RWPE2 (cell line): ENCODE measurements at regions not wholly inside any gene's neighbourhood (a gene's known extent, or its start where the extent isn't known, plus 50 kb on each side); places are given as distances from the start of the nearest gene placed in this dataset.

Experiments
- ATAC-seq: fragments of 200-7000 bp; cut with Tn5 transposase; 3 replicates; pipeline ENCODE4 v1.9.1; 2021; ENCODE audit warnings: low read depth
- DNase-seq: peaks from one replicate; pipeline ENCODE4 v3.0.0-alpha.2; 2020; ENCODE audit warnings: low spot score
- H3K27ac ChIP-seq: fragments of 450-650 bp; 2 replicates; pipeline ENCODE4 v1.5.1; 2017; ENCODE audit warnings: mild to moderate bottlenecking; ENCODE audit not compliant: poor library complexity, severe bottlenecking
- H3K27me3 ChIP-seq: fragments of 250-450 bp; sonication (Bioruptor Pico); 2 replicates; pipeline ENCODE4 v1.5.1; 2021; ENCODE audit warnings: mild to moderate bottlenecking, moderate library complexity; ENCODE audit not compliant: insufficient read depth, poor library complexity, severe bottlenecking
- H3K36me3 ChIP-seq: fragments of 250-450 bp; sonication (Bioruptor Pico); 2 replicates; pipeline ENCODE4 v1.5.1; 2020; ENCODE audit warnings: low read depth, mild to moderate bottlenecking, moderate library complexity
- H3K4me1 ChIP-seq: fragments of 250-450 bp; sonication (Bioruptor Pico); 2 replicates; pipeline ENCODE4 v1.5.1; 2021; ENCODE audit warnings: mild to moderate bottlenecking, moderate library complexity; ENCODE audit not compliant: insufficient read depth, poor library complexity, severe bottlenecking
- H3K4me3 ChIP-seq: fragments of 250-450 bp; sonication (Bioruptor Pico); 2 replicates; pipeline ENCODE4 v1.5.1; 2021; ENCODE audit warnings: mild to moderate bottlenecking, moderate library complexity; ENCODE audit not compliant: severe bottlenecking
- H3K9me3 ChIP-seq: fragments of 250-450 bp; sonication (Bioruptor Pico); 2 replicates; pipeline ENCODE4 v1.5.1; 2021; ENCODE audit warnings: mild to moderate bottlenecking, moderate library complexity; ENCODE audit not compliant: severe bottlenecking
- TF ChIP-seq, protein P1 (sequence below): fragments of 450-650 bp; IDR thresholded peaks from one replicate; pipeline ENCODE4 v1.5.1; 2017; ENCODE audit warnings: mild to moderate bottlenecking, moderate library complexity; ENCODE audit not compliant: poor library complexity, severe bottlenecking

DNA sequence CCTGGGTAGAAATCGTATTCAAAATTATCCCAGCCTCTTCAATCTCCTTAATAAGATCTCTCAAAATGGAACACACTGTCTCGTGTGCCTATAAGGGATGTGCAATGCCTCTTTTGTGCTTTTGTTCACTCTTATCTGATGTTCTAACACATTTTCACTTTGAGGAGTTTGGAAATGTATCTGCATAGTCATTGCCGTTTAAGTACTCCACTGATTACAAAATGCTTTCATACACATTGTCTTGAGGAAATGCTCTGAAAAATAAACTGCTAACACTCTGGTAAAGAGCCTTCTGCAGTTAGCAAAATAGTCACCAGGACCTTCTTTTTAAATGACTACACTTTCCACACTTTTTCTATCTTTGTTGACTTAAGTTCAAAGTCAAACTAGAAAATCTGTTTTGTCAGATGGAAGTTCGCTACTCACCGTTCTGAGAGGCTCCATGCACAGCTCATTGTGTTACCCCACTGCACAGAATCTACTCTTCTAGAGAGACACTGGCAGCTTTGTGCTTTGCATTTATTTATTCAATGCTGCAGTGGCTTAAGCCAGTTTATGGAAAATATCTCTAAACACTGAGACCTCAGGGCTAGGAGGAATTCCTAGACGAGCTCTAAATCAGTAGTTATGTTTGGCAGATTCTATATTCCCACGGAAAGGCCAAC, 159.0 kb downstream of the CHIC2 start:
- H3K4me3 ChIP-seq, result no peak overlapping the region
- no peak overlapping the region for H3K27ac ChIP-seq
- no peaks in the 10 kb centered on the region for H3K36me3 ChIP-seq
- ATAC-seq (no peak), DNase-seq (no peak)
- no peaks in the 10 kb centered on the region for H3K9me3 ChIP-seq
- peaks cover 14% of the 10 kb centered on the region for H3K4me1 ChIP-seq
- H3K27me3 ChIP-seq, result no peaks in the 10 kb centered on the region
- TF ChIP-seq, protein P1, sequence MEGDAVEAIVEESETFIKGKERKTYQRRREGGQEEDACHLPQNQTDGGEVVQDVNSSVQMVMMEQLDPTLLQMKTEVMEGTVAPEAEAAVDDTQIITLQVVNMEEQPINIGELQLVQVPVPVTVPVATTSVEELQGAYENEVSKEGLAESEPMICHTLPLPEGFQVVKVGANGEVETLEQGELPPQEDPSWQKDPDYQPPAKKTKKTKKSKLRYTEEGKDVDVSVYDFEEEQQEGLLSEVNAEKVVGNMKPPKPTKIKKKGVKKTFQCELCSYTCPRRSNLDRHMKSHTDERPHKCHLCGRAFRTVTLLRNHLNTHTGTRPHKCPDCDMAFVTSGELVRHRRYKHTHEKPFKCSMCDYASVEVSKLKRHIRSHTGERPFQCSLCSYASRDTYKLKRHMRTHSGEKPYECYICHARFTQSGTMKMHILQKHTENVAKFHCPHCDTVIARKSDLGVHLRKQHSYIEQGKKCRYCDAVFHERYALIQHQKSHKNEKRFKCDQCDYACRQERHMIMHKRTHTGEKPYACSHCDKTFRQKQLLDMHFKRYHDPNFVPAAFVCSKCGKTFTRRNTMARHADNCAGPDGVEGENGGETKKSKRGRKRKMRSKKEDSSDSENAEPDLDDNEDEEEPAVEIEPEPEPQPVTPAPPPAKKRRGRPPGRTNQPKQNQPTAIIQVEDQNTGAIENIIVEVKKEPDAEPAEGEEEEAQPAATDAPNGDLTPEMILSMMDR, result no peak

DNA sequence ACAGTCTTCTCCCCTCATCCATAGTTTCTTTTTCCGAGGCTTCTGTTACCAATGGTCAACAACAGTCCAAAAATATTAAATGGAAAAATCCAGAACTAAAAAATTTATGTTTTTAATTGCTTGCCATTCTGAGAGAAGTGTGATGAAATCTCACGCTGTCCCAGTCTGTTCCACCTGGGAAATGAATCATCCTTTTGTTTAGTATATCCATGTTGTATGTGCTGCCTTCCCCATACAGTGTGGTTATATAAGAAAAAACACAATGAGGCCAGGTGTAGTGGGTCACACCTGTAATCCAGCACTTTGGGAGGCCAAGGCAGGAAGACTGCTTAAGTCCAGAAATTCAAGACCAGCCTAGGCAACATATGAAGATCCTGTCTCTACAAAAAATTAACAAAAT, 161.6 kb downstream of the CHIC2 start:
- no peak overlapping the region for H3K4me3 ChIP-seq
- H3K27ac ChIP-seq, result no peak overlapping the region
- TF ChIP-seq, protein P1, result no peak
- peak; percentile 90 for ATAC-seq
- H3K9me3 ChIP-seq, result no peaks in the 10 kb centered on the region
- DNase-seq, result no peak
- H3K36me3 ChIP-seq, result no peaks in the 10 kb centered on the region
- H3K27me3 ChIP-seq, result no peaks in the 10 kb centered on the region
- peaks cover 6% of the 10 kb centered on the region for H3K4me1 ChIP-seq

DNA sequence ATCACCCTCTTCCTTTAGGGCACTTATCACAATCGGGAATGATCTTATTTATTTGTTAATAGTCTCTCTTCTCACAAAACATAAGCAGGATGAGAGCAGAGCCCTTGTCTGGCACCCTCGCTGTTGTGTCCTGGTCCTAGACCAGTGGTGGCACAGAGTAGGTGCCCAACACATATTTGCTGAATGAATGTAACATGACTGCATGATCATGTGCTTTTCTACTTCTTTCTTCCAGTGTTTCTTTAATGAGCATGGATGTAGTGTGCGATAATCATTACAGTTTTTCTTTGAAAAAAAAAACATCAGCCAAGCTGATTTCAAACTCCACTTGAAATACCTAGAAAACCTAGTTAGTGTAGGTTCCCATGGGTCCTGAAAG, 164.1 kb downstream of the CHIC2 start:
- no peak overlapping the region for H3K27ac ChIP-seq

DNA sequence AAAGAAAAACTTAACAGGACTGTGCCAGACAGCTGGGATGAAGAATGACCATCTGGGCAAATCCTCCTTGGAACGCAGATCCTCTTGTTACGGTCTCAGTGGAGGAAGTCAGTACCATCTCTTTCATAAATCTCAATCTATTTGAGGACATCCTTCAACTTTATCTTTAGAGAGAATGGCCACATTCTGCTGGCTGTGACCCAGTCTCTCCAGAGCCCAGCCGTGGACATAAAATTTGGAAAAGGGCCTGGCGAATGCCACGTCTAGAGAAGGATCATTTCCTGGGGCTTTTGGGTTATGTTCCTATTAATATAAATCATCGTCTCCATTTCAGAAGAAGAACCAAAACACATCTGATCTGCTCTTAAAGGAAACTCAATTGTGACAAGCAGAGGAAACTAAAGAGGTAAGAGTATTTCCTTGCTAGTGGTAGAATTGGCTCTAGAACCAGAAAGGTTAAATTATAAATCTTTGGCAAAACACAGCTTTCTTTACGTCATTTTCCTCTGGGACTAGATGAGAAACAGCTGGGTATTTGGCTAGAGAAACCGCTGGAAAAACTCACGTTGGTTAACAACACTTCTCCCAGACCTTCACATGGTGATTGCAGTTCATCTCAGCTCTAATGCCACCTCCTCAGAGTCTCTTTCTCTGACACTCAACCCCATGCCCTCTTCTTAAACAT, 164.7 kb downstream of the CHIC2 start:
- Histone ChIP-seq H3K36me3 (no peaks in the 10 kb centered on the region), H3K27ac (no peak overlapping the region), H3K9me3 (no peaks in the 10 kb centered on the region), H3K4me3 (no peak overlapping the region), H3K27me3 (no peaks in the 10 kb centered on the region), H3K4me1 (peaks cover 6% of the 10 kb centered on the region)
- no peak for DNase-seq
- no peak for ATAC-seq
- TF ChIP-seq, protein P1, result no peak

More for the DNA sequence above, 164.1 kb downstream of the CHIC2 start:
- Histone ChIP-seq H3K4me3 (no peak overlapping the region), H3K27me3 (no peaks in the 10 kb centered on the region), H3K9me3 (no peaks in the 10 kb centered on the region), H3K36me3 (no peaks in the 10 kb centered on the region), H3K4me1 (peaks cover 6% of the 10 kb centered on the region)
- ATAC-seq (no peak), DNase-seq (no peak)
- TF ChIP-seq, protein P1, result no peak

DNA sequence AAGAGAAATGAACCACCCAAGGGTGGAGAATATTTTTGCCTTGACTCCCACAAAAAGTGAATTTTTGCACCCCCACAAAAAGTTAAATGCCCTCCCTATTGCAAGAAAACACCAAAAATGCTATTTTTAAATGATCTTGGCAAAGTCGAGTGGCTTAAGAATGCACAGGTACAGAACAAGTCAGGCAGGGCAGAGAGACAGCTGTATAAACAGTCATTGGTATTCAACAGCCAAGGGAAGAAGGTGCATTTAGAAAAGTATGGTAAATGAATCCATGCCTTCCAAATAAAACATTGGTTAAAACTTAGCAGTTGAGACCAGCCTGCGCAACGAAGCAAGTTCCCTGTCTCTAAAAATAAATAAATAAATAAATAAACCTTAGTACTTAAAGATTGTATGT, 169.3 kb downstream of the CHIC2 start:
- Histone ChIP-seq H3K9me3 (no peaks in the 10 kb centered on the region), H3K4me1 (no peaks in the 10 kb centered on the region), H3K27me3 (no peaks in the 10 kb centered on the region), H3K27ac (no peak overlapping the region), H3K4me3 (no peak overlapping the region), H3K36me3 (no peaks in the 10 kb centered on the region)
- TF ChIP-seq, protein P1, result no peak
- DNase-seq (no peak), ATAC-seq (no peak)
